ENCODE measurements at regions not wholly inside any gene's neighbourhood (a gene's known extent, or its start where the extent isn't known, plus 50 kb on each side); places are given as distances from the start of the nearest gene placed in this dataset.
A peak's percentile ranks its signal among the peaks of the same experiment; 100 is the strongest.

- Mint-ChIP-seq H3K4me1 (peaks cover 7 to 8% of the 10 kb centered on the region in 2 donors), H3K4me3 (no peak overlapping the region), H3K27me3 (ENCODE audit: low read depth in 2 of 2) (peaks cover 8 to 17% of the 10 kb centered on the region in 2 donors), H3K36me3 (no peaks in the 10 kb centered on the region), H3K9me3 (no peaks in the 10 kb centered on the region), H3K27ac (no peak overlapping the region)
- TF ChIP-seq, protein P1, sequence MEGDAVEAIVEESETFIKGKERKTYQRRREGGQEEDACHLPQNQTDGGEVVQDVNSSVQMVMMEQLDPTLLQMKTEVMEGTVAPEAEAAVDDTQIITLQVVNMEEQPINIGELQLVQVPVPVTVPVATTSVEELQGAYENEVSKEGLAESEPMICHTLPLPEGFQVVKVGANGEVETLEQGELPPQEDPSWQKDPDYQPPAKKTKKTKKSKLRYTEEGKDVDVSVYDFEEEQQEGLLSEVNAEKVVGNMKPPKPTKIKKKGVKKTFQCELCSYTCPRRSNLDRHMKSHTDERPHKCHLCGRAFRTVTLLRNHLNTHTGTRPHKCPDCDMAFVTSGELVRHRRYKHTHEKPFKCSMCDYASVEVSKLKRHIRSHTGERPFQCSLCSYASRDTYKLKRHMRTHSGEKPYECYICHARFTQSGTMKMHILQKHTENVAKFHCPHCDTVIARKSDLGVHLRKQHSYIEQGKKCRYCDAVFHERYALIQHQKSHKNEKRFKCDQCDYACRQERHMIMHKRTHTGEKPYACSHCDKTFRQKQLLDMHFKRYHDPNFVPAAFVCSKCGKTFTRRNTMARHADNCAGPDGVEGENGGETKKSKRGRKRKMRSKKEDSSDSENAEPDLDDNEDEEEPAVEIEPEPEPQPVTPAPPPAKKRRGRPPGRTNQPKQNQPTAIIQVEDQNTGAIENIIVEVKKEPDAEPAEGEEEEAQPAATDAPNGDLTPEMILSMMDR (IDR thresholded peaks at IDR 0.05): no peak
- H3K27ac ChIP-seq (ENCODE audit: low read length): no peak overlapping the region
- no peaks in the 10 kb centered on the region for H3K27me3 ChIP-seq (ENCODE audit: control insufficient read depth, insufficient read depth, low read length)
- ATAC-seq (no peak), DNase-seq (no peak)
- no peaks in the 10 kb centered on the region for H3K9me3 ChIP-seq (ENCODE audit: control insufficient read depth, insufficient read depth, low read length)
- H3K36me3 ChIP-seq (ENCODE audit: control insufficient read depth, insufficient read depth, low read length): no peaks in the 10 kb centered on the region
- intact Hi-C loops (cut with micrococcal nuclease): no loop called here
- no peak overlapping the region for H3K4me3 ChIP-seq (ENCODE audit: low read length)
- H3K4me1 ChIP-seq (ENCODE audit: control insufficient read depth, insufficient read depth, low read length): no peaks in the 10 kb centered on the region
- WGBS (ENCODE audit: insufficient coverage): 87% methylated on average over 12 of the region's 12 CpGs
These were observed 159.6 kb upstream of the ZNF536 start for GRCh38 chr19:30212574-30212973.

GRCh38 chr19:30214651-30215051 is 157.5 kb upstream of the ZNF536 start:
- no peak overlapping the region for H3K27ac ChIP-seq (ENCODE audit: low read length)
- Mint-ChIP-seq H3K27me3 (ENCODE audit: low read depth in 2 of 2) (peaks cover 11 to 18% of the 10 kb centered on the region in 2 donors), H3K4me3 (no peak overlapping the region), H3K27ac (no peak overlapping the region), H3K4me1 (peaks cover 7 to 8% of the 10 kb centered on the region in 2 donors), H3K36me3 (no peaks in the 10 kb centered on the region), H3K9me3 (no peaks in the 10 kb centered on the region)
- intact Hi-C loops (cut with micrococcal nuclease): no loop called here
- no peaks in the 10 kb centered on the region for H3K27me3 ChIP-seq (ENCODE audit: control insufficient read depth, insufficient read depth, low read length)
- no peak overlapping the region for H3K4me3 ChIP-seq (ENCODE audit: low read length)
- no peaks in the 10 kb centered on the region for H3K9me3 ChIP-seq (ENCODE audit: control insufficient read depth, insufficient read depth, low read length)
- ATAC-seq (peak in 1 of 3 donors; percentile 59), DNase-seq (no peak)
- H3K4me1 ChIP-seq (ENCODE audit: control insufficient read depth, insufficient read depth, low read length): no peaks in the 10 kb centered on the region
- H3K36me3 ChIP-seq (ENCODE audit: control insufficient read depth, insufficient read depth, low read length): no peaks in the 10 kb centered on the region
- 12% methylated on average over 4 of the region's 4 CpGs for WGBS (ENCODE audit: insufficient coverage)
- TF ChIP-seq, protein P1 (IDR thresholded peaks at IDR 0.05): no peak

DNA sequence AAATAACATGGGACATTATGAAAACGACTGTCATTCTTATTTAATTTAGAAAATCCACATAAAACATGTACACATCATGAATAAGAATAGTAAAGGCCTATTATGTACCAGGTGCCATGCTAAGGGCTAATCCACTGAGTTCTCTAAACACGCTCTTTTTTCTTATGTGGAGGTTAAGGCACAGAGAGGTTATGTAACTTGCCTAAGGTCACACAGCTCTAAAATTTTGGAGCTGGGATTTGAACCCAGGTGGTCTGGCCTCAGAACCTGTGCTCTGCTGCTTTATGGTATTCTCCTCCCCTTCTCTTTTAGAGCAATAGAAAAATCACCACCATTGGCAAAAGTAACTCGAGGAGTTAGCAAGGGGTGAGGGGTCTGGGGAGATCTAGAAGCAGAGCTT is 156.9 kb upstream of the ZNF536 start:
- Histone ChIP-seq H3K27me3 (ENCODE audit: control insufficient read depth, insufficient read depth, low read length) (no peaks in the 10 kb centered on the region), H3K4me3 (ENCODE audit: low read length) (no peak overlapping the region), H3K4me1 (ENCODE audit: control insufficient read depth, insufficient read depth, low read length) (no peaks in the 10 kb centered on the region), H3K27ac (ENCODE audit: low read length) (no peak overlapping the region), H3K9me3 (ENCODE audit: control insufficient read depth, insufficient read depth, low read length) (no peaks in the 10 kb centered on the region), H3K36me3 (ENCODE audit: control insufficient read depth, insufficient read depth, low read length) (no peaks in the 10 kb centered on the region)
- Mint-ChIP-seq H3K4me1 (peaks cover 7 to 8% of the 10 kb centered on the region in 2 donors), H3K27me3 (ENCODE audit: low read depth in 2 of 2) (peaks cover 8 to 18% of the 10 kb centered on the region in 2 donors), H3K36me3 (no peaks in the 10 kb centered on the region), H3K4me3 (no peak overlapping the region), H3K9me3 (no peaks in the 10 kb centered on the region), H3K27ac (no peak overlapping the region)
- TF ChIP-seq, protein P1 (IDR thresholded peaks at IDR 0.05): no peak
- DNase-seq: no peak
- no peak for ATAC-seq
- WGBS (ENCODE audit: insufficient coverage): 83% methylated on average over 3 of the region's 3 CpGs
- intact Hi-C loops (cut with micrococcal nuclease): no loop called here

DNA sequence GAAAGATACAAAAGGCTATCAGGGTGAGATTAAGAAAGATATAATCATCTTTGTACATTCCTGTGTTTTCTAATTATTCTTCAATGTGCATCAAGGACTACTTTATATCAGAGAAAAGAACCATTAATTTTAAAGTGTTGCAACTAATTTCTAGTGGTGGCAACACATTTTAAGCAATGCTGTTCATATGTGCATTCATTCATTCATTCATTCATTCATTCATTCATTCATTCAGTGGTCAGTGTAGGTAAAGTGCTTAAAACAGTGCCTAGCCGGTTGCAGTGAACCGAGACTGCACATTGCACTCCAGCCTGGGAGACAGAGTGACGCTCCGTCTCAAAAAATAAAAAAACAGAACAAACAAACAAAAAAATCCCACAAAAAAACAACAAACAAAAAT is 155.7 kb upstream of the ZNF536 start:
- H3K4me3 ChIP-seq (ENCODE audit: low read length): no peak overlapping the region
- H3K36me3 Mint-ChIP-seq: no peaks in the 10 kb centered on the region
- no peak overlapping the region for H3K27ac Mint-ChIP-seq
- no peak overlapping the region for H3K27ac ChIP-seq (ENCODE audit: low read length)
- intact Hi-C loops (cut with micrococcal nuclease): no loop called here
- peaks cover 18 to 23% of the 10 kb centered on the region in 2 donors for H3K27me3 Mint-ChIP-seq (ENCODE audit: low read depth in 2 of 2)
- H3K36me3 ChIP-seq (ENCODE audit: control insufficient read depth, insufficient read depth, low read length): no peaks in the 10 kb centered on the region
- no peak overlapping the region for H3K4me3 Mint-ChIP-seq
- TF ChIP-seq, protein P1 (IDR thresholded peaks at IDR 0.05): no peak
- no peak for DNase-seq
- 100% methylated on average over 1 of the region's 4 CpGs for WGBS (ENCODE audit: insufficient coverage)
- H3K27me3 ChIP-seq (ENCODE audit: control insufficient read depth, insufficient read depth, low read length): peaks cover 2% of the 10 kb centered on the region
- no peaks in the 10 kb centered on the region for H3K9me3 ChIP-seq (ENCODE audit: control insufficient read depth, insufficient read depth, low read length)
- H3K9me3 Mint-ChIP-seq: no peaks in the 10 kb centered on the region
- no peak for ATAC-seq
- no peaks in the 10 kb centered on the region for H3K4me1 ChIP-seq (ENCODE audit: control insufficient read depth, insufficient read depth, low read length)
- H3K4me1 Mint-ChIP-seq: peaks cover 7 to 8% of the 10 kb centered on the region in 2 donors
